ENCODE measurements at regions not wholly inside any gene's neighbourhood (a gene's known extent, or its start where the extent isn't known, plus 50 kb on each side); places are given as distances from the start of the nearest gene placed in this dataset.

DNA sequence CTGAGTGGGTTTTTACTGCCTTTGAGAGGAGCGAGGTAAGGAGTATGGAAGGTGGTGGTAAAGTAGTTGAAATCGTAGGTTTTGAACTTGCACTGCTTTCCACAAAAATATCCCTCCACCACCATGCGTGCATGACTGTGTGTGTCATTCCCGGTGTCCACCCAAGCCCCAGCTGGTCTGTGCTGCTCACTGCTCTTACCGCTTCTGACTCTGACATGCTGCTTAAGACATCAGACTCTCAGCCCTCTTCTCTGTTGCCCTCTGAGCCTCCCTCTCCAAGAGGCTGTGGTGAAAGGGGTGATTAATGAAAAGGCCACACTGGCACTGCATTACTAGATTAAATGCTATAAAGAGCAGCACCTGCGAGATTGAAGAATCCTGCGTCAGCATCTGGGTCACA, 128.7 kb downstream of the SPATA19 start:
- TF ChIP-seq POLR2AphosphoS5 (IDR thresholded peaks at IDR 0.05) (no peak), POLR2A (IDR thresholded peaks at IDR 0.05; ENCODE audit: low read depth) (no peak), EP300 (IDR thresholded peaks at IDR 0.05) (no peak)
- TF ChIP-seq, protein P1, sequence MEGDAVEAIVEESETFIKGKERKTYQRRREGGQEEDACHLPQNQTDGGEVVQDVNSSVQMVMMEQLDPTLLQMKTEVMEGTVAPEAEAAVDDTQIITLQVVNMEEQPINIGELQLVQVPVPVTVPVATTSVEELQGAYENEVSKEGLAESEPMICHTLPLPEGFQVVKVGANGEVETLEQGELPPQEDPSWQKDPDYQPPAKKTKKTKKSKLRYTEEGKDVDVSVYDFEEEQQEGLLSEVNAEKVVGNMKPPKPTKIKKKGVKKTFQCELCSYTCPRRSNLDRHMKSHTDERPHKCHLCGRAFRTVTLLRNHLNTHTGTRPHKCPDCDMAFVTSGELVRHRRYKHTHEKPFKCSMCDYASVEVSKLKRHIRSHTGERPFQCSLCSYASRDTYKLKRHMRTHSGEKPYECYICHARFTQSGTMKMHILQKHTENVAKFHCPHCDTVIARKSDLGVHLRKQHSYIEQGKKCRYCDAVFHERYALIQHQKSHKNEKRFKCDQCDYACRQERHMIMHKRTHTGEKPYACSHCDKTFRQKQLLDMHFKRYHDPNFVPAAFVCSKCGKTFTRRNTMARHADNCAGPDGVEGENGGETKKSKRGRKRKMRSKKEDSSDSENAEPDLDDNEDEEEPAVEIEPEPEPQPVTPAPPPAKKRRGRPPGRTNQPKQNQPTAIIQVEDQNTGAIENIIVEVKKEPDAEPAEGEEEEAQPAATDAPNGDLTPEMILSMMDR (IDR thresholded peaks at IDR 0.05), result no peak

All from esophagus muscularis mucosa (tissue), 4 donors.